ENCODE measurements at regions not wholly inside any gene's neighbourhood (a gene's known extent, or its start where the extent isn't known, plus 50 kb on each side); places are given as distances from the start of the nearest gene placed in this dataset.

DNA sequence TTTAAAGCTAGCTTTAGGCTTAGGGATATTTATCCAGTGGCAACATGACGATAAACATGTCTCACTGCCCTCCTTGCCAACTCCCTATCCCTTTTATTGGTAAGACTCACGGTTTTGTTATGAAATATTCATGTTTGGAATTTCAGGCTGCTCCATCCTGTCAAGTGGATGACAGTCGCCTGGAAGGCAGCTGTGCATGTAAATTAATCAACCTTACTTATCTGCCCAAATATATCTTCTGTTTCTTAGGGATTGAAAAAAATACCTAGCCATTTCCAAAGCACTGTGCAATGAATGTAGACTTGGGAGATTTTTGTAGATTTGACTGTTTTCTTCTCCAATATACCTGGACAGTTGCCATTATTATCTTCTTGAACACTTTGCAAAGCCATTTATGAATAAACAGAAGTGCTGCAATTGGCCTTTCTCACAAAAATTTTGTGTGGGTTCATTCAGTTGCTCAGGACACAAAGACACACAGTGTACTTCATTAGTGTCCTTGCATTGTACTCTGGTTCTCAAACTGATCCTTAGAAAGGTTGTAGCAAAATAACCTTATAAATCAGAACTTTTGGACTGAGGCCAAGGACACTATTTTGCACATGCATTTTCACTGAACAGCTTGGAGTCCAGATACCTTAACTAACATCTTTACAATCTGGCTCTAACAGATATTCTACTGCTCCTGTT is 889.4 kb upstream of the SEMA6A start:
- POLR2A ChIA-PET: no interaction called here
- ATAC-seq (no peak), DNase-seq (ENCODE audit: low spot score) (no peak)
- Mint-ChIP-seq H3K4me3 (no peak overlapping the region), H3K27me3 (ENCODE audit: low read depth) (no peaks in the 10 kb centered on the region), H3K27ac (no peak overlapping the region), H3K4me1 (peaks cover 5% of the 10 kb centered on the region), H3K9me3 (no peaks in the 10 kb centered on the region), H3K36me3 (no peaks in the 10 kb centered on the region)
- CTCF ChIA-PET: interaction anchor here (0.8 kb wide), 1 partner anchor 9 kb away, joined by 3 read pairs; no protein-coding TSS in a partner anchor
- TF ChIP-seq ZNF671 (CRISPR knock-in tag; IDR thresholded peaks at IDR 0.05) (no peak), FOXK1 (CRISPR knock-in tag; IDR thresholded peaks at IDR 0.05) (no peak), ESRRA (CRISPR knock-in tag; IDR thresholded peaks at IDR 0.05; ENCODE audit: borderline replicate concordance) (no peak), ZNF138 (CRISPR knock-in tag; conservative IDR thresholded peaks at IDR 0.05) (no peak), FOXP1 (CRISPR knock-in tag; IDR thresholded peaks at IDR 0.05; ENCODE audit: borderline replicate concordance) (no peak), ZNF263 (CRISPR knock-in tag; IDR thresholded peaks at IDR 0.05; ENCODE audit: low read depth) (no peak), ZNF232 (CRISPR knock-in tag; IDR thresholded peaks at IDR 0.05) (no peak), SP1 (CRISPR knock-in tag; conservative IDR thresholded peaks at IDR 0.05) (no peak), CREB1 (CRISPR knock-in tag; IDR thresholded peaks at IDR 0.05) (no peak), FOXJ3 (CRISPR knock-in tag; IDR thresholded peaks at IDR 0.05; ENCODE audit: borderline replicate concordance) (no peak), MYBL2 (CRISPR knock-in tag; IDR thresholded peaks at IDR 0.05) (no peak), GTF2I (CRISPR knock-in tag; conservative IDR thresholded peaks at IDR 0.05) (no peak)
- TF ChIP-seq, protein P1, sequence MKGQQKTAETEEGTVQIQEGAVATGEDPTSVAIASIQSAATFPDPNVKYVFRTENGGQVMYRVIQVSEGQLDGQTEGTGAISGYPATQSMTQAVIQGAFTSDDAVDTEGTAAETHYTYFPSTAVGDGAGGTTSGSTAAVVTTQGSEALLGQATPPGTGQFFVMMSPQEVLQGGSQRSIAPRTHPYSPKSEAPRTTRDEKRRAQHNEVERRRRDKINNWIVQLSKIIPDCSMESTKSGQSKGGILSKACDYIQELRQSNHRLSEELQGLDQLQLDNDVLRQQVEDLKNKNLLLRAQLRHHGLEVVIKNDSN (CRISPR knock-in tag; IDR thresholded peaks at IDR 0.05): no peak
- TF ChIP-seq, protein P2, sequence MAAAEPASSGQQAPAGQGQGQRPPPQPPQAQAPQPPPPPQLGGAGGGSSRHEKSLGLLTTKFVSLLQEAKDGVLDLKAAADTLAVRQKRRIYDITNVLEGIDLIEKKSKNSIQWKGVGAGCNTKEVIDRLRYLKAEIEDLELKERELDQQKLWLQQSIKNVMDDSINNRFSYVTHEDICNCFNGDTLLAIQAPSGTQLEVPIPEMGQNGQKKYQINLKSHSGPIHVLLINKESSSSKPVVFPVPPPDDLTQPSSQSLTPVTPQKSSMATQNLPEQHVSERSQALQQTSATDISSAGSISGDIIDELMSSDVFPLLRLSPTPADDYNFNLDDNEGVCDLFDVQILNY (CRISPR knock-in tag; IDR thresholded peaks at IDR 0.05): no peak
- TF ChIP-seq, protein P3, sequence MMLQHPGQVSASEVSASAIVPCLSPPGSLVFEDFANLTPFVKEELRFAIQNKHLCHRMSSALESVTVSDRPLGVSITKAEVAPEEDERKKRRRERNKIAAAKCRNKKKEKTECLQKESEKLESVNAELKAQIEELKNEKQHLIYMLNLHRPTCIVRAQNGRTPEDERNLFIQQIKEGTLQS (CRISPR knock-in tag; conservative IDR thresholded peaks at IDR 0.05): no peak
- TF ChIP-seq, protein P4, sequence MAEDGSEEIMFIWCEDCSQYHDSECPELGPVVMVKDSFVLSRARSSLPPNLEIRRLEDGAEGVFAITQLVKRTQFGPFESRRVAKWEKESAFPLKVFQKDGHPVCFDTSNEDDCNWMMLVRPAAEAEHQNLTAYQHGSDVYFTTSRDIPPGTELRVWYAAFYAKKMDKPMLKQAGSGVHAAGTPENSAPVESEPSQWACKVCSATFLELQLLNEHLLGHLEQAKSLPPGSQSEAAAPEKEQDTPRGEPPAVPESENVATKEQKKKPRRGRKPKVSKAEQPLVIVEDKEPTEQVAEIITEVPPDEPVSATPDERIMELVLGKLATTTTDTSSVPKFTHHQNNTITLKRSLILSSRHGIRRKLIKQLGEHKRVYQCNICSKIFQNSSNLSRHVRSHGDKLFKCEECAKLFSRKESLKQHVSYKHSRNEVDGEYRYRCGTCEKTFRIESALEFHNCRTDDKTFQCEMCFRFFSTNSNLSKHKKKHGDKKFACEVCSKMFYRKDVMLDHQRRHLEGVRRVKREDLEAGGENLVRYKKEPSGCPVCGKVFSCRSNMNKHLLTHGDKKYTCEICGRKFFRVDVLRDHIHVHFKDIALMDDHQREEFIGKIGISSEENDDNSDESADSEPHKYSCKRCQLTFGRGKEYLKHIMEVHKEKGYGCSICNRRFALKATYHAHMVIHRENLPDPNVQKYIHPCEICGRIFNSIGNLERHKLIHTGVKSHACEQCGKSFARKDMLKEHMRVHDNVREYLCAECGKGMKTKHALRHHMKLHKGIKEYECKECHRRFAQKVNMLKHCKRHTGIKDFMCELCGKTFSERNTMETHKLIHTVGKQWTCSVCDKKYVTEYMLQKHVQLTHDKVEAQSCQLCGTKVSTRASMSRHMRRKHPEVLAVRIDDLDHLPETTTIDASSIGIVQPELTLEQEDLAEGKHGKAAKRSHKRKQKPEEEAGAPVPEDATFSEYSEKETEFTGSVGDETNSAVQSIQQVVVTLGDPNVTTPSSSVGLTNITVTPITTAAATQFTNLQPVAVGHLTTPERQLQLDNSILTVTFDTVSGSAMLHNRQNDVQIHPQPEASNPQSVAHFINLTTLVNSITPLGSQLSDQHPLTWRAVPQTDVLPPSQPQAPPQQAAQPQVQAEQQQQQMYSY (CRISPR knock-in tag; IDR thresholded peaks at IDR 0.05): no peak
- TF ChIP-seq, protein P5, sequence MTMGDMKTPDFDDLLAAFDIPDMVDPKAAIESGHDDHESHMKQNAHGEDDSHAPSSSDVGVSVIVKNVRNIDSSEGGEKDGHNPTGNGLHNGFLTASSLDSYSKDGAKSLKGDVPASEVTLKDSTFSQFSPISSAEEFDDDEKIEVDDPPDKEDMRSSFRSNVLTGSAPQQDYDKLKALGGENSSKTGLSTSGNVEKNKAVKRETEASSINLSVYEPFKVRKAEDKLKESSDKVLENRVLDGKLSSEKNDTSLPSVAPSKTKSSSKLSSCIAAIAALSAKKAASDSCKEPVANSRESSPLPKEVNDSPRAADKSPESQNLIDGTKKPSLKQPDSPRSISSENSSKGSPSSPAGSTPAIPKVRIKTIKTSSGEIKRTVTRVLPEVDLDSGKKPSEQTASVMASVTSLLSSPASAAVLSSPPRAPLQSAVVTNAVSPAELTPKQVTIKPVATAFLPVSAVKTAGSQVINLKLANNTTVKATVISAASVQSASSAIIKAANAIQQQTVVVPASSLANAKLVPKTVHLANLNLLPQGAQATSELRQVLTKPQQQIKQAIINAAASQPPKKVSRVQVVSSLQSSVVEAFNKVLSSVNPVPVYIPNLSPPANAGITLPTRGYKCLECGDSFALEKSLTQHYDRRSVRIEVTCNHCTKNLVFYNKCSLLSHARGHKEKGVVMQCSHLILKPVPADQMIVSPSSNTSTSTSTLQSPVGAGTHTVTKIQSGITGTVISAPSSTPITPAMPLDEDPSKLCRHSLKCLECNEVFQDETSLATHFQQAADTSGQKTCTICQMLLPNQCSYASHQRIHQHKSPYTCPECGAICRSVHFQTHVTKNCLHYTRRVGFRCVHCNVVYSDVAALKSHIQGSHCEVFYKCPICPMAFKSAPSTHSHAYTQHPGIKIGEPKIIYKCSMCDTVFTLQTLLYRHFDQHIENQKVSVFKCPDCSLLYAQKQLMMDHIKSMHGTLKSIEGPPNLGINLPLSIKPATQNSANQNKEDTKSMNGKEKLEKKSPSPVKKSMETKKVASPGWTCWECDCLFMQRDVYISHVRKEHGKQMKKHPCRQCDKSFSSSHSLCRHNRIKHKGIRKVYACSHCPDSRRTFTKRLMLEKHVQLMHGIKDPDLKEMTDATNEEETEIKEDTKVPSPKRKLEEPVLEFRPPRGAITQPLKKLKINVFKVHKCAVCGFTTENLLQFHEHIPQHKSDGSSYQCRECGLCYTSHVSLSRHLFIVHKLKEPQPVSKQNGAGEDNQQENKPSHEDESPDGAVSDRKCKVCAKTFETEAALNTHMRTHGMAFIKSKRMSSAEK (CRISPR knock-in tag; IDR thresholded peaks at IDR 0.05; ENCODE audit: borderline replicate concordance): no peak
- TF ChIP-seq, protein P6, sequence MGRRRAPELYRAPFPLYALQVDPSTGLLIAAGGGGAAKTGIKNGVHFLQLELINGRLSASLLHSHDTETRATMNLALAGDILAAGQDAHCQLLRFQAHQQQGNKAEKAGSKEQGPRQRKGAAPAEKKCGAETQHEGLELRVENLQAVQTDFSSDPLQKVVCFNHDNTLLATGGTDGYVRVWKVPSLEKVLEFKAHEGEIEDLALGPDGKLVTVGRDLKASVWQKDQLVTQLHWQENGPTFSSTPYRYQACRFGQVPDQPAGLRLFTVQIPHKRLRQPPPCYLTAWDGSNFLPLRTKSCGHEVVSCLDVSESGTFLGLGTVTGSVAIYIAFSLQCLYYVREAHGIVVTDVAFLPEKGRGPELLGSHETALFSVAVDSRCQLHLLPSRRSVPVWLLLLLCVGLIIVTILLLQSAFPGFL (CRISPR knock-in tag; IDR thresholded peaks at IDR 0.05; ENCODE audit: borderline replicate concordance): no peak
- TF ChIP-seq, protein P7, sequence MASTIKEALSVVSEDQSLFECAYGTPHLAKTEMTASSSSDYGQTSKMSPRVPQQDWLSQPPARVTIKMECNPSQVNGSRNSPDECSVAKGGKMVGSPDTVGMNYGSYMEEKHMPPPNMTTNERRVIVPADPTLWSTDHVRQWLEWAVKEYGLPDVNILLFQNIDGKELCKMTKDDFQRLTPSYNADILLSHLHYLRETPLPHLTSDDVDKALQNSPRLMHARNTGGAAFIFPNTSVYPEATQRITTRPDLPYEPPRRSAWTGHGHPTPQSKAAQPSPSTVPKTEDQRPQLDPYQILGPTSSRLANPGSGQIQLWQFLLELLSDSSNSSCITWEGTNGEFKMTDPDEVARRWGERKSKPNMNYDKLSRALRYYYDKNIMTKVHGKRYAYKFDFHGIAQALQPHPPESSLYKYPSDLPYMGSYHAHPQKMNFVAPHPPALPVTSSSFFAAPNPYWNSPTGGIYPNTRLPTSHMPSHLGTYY (CRISPR knock-in tag; IDR thresholded peaks at IDR 0.05): no peak
